GM13977 (cell line): ENCODE measurements at regions not wholly inside any gene's neighbourhood (a gene's known extent, or its start where the extent isn't known, plus 50 kb on each side); places are given as distances from the start of the nearest gene placed in this dataset.
"Not testable (repeated sequence)": the region's sequence is repeated elsewhere in the genome, so short reads cannot be mapped to it uniquely, and the experiment has no call there.

Experiments
- DNase-seq: peaks from one replicate; pipeline ENCODE4 v3.0.0; 2012; ENCODE audit warnings: low spot score
- CTCF ChIP-seq: IDR thresholded peaks from 2 replicates; pipeline ENCODE4 v1.5.1; 2012; ENCODE audit warnings: mild to moderate bottlenecking, control low read depth; ENCODE audit not compliant: insufficient read depth; ENCODE audit errors: extremely low read depth, missing control alignments
- in situ Hi-C: fragments of 300-500 bp; cut with MboI; formaldehyde crosslinking; loops from one replicate; pipeline ENCODE4 v1.12.0; 2022; ENCODE audit warnings: low sequenced_read_pairs, low pct_unique_long_range_greater_than_20kb, mixed read lengths, inconsistent platforms; ENCODE audit not compliant: unreplicated experiment

DNA sequence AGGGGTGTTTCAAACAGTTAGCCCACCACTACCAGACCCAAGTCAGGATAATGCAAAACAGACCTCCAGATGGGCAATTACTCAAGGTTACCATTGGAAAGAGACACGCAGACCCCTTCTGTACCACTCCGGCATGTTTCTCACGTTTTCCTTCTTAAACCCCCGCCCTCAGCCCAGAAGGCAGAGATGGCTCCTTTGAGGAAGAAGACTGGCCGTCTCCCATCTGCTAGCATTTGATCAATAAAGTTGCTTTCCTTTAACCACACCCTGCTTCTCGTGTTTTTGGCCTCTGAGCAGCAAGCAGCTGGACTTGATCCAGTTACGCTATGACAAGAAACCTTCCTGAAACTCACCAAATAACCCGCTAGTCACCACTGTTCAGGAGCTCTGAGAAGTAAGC is 1012.4 kb upstream of the GYPC start:
- peak; percentile 10 for DNase-seq
- in situ Hi-C loops, result no loop called here
- TF ChIP-seq CTCF, result no peak

DNA sequence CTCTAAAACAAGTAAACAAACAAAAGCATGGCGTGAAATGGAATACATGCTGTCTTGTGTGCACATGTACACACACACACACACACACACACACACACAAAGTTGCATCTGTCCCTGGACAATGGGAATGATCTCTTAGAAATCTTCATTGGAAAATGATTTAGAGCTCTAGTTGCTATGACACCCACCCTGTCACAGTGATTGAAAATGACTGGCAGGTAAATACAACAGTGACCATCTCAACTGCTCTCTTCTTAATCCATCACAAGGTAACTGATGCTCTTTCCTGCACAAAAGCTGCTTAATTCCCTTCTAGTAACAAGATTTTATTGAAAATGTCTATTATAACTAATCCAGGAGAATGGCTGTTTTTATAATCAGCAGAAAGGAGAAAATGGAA is 1011.7 kb upstream of the GYPC start:
- in situ Hi-C loops, result no loop called here

DNA sequence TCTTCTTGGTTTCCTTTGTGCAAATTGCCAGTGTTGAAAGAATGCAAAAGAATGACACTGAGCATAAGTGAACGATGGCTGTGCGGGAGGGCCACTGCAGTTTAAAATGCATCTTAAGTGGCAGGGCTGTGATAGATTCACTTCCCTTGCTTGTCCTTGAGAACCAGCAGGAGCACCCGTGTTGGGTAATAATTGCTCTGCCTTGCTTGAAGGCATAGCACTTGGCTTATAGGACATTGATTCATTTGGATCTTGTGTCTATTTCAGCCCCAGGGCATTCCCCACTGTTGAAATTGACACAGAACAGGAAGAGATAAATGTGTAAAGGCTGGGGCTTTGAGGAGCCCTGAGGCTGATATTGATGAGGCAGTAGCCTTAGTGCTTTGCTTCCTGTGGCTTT is 1003.7 kb upstream of the GYPC start:
- DNase-seq, result no peak
- in situ Hi-C loops, result no loop called here
- no peak for TF ChIP-seq CTCF

More for the DNA sequence above, 1011.7 kb upstream of the GYPC start:
- DNase-seq, result no peak
- no peak for TF ChIP-seq CTCF

DNA sequence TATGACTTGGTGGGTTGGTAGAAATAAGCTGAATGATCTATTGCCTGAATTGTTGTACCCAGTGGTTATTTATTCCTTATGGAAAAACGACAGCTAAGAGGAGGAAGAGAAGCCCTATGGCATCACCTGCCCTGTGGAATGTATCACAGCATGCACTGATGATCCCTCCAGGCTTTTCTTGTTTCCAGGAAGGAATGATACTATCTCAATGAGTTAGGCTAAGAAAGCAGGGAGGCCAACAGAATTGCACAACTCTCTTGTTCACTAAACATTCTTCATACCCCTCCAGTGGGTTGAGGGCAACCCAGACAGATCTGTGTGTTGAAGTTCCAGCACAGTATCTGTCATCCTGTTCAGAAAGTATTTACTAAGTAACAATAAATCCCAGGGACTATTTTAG is 1001.7 kb upstream of the GYPC start:
- in situ Hi-C loops, result no loop called here

DNA sequence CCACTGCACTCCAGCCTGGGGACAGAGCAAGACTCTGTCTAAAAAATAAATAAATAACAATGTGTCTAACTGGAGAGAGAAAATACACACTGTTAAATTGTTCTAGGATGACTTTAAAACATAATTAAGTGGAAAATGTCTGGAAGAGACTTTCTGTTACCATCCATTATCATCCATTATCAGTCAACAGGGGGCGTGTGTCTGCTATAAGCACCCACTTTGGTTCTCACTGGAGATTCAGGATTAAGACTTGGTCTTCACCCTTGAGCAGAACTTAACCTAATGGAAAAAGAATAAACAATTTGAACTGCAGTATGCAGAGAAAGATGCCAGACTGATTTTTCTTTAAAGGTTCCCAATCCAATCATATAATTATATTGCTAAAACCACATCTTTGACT is 999.8 kb upstream of the GYPC start:
- TF ChIP-seq CTCF, result peak; percentile 16
- DNase-seq, result no peak
- in situ Hi-C loops, result no loop called here

More for the DNA sequence above, 1001.7 kb upstream of the GYPC start:
- DNase-seq, result no peak
- no peak for TF ChIP-seq CTCF

GRCh38 chr2:125658583-125658982 is 997.4 kb upstream of the GYPC start:
- TF ChIP-seq CTCF, result no peak
- no peak for DNase-seq
- in situ Hi-C loops, result no loop called here

- DNase-seq, in situ Hi-C loops: not testable (repeated sequence)
These were observed 995.6 kb upstream of the GYPC start for GRCh38 chr2:125660369-125660768.
